ENCODE measurements at regions not wholly inside any gene's neighbourhood (a gene's known extent, or its start where the extent isn't known, plus 50 kb on each side); places are given as distances from the start of the nearest gene placed in this dataset.
"Not testable (repeated sequence)": the region's sequence is repeated elsewhere in the genome, so short reads cannot be mapped to it uniquely, and the experiment has no call there.

DNA sequence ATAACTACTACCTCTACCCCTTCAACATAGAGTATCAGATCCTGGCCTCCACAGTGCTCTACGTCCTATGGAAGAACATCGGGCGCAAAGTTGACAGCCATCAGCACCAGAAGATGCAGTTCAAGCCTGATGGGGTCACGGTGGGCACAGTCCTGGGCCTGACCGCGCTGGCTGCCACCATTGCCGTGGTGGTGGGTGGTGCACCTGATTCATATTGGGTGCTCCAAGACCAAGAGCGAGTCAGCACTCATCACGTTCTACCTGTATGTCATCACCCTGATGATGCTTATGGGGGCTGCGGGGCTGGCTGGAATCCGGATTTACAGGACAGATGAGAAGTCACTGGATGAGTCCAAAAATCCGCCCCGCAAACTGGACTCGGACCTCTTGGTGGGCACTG is 846.4 kb downstream of the RPIA start:
- not testable (repeated sequence) for H3K4me3 Mint-ChIP-seq; DNase-seq; H3K27me3 Mint-ChIP-seq (ENCODE audit: insufficient read depth); H3K9me3 Mint-ChIP-seq; H3K27ac Mint-ChIP-seq; H3K4me1 Mint-ChIP-seq (ENCODE audit: low read depth); H3K36me3 Mint-ChIP-seq (ENCODE audit: low read depth)

DNA sequence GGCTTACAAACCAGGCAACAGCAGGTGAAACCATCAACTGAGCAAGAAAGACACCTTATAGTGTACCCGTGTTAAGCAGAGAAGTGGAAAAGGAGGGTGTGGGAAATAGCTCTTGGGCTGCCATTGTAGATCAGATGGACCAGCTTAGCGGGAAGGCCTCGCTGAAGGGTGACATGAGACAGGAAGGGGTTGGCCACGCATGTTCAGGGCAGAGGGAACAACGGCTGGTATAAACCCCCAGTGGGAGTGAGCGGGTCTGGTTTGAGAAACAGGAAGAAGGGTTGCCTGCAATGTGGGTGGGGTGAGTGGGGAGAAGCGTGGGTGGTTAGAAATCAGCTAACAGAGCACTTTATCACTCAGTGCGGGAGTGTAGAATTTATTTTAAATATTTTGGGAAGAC is 852.6 kb downstream of the RPIA start:
- H3K36me3 Mint-ChIP-seq (ENCODE audit: low read depth); H3K27me3 Mint-ChIP-seq (ENCODE audit: insufficient read depth); H3K9me3 Mint-ChIP-seq; H3K4me1 Mint-ChIP-seq (ENCODE audit: low read depth); DNase-seq; H3K4me3 Mint-ChIP-seq; H3K27ac Mint-ChIP-seq: not testable (repeated sequence)

DNA sequence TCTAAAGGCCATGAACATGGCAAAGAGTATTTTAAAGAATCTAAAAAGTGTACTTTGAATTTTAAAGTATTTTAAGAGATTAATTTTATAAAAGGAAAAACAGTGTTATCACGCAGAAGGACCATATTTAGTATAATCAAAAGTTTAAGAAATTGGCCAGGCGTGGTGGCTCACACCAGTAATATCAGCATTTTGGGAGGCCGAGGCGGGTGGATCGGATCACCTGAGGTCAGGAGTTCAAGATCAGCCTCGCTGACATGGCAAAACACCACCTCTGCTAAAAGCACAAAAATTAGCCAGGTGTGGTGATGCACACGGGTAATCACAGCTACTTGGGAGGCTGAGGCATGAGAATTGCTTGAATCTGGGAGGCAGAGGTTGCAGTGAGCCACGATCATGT is 887.7 kb downstream of the RPIA start:
- not testable (repeated sequence) for H3K4me1 Mint-ChIP-seq (ENCODE audit: low read depth); H3K4me3 Mint-ChIP-seq

DNA sequence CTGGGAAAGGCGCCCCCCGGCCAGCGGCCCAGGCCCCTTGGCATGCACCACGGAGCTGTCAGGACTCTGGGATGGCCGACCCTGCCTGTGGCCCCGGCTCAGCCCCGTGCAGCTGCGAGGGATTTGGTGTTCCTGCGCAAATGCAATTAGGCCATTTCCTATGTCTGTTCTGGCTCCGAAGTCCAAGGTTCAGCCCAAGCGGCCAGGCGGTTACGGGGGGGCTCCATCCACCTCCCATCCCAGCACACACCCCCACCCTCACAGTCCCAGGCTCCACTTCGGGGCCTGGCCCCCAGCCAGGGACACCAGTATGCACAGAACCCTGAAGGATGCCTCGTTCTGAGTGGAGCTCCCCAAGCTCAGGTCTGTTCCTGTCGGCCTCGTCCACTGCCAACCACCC is 891.3 kb downstream of the RPIA start:
- not testable (repeated sequence) for H3K27me3 Mint-ChIP-seq (ENCODE audit: insufficient read depth); H3K4me1 Mint-ChIP-seq (ENCODE audit: low read depth); DNase-seq; H3K9me3 Mint-ChIP-seq; H3K4me3 Mint-ChIP-seq; H3K36me3 Mint-ChIP-seq (ENCODE audit: low read depth); H3K27ac Mint-ChIP-seq

More for the DNA sequence above, 887.7 kb downstream of the RPIA start:
- not testable (repeated sequence) for DNase-seq; H3K36me3 Mint-ChIP-seq (ENCODE audit: low read depth); H3K9me3 Mint-ChIP-seq; H3K27ac Mint-ChIP-seq; H3K27me3 Mint-ChIP-seq (ENCODE audit: insufficient read depth)

DNA sequence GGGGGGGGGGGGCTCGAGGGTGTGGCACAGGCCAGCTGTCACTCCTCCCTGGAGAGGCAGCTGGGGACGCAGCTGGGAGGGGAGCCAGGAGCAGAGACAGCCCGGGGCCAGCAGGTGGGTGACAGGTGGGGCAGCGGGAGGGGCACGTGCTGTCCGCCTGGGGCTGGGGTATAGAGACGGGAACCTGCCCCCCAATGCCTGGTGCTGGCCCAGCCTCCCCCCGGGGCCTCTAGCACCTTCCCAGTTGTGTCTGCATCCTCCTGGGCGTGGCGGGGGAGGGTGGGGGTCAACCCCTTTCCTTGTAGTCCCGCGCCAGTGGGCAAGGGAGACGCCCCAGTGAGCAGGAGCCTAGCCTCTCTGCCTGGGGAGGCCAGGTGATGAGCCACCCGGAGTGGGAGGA is 892.6 kb downstream of the RPIA start:
- H3K4me1 Mint-ChIP-seq (ENCODE audit: low read depth); H3K27ac Mint-ChIP-seq; H3K36me3 Mint-ChIP-seq (ENCODE audit: low read depth); H3K9me3 Mint-ChIP-seq; DNase-seq; H3K27me3 Mint-ChIP-seq (ENCODE audit: insufficient read depth); H3K4me3 Mint-ChIP-seq: not testable (repeated sequence)

DNA sequence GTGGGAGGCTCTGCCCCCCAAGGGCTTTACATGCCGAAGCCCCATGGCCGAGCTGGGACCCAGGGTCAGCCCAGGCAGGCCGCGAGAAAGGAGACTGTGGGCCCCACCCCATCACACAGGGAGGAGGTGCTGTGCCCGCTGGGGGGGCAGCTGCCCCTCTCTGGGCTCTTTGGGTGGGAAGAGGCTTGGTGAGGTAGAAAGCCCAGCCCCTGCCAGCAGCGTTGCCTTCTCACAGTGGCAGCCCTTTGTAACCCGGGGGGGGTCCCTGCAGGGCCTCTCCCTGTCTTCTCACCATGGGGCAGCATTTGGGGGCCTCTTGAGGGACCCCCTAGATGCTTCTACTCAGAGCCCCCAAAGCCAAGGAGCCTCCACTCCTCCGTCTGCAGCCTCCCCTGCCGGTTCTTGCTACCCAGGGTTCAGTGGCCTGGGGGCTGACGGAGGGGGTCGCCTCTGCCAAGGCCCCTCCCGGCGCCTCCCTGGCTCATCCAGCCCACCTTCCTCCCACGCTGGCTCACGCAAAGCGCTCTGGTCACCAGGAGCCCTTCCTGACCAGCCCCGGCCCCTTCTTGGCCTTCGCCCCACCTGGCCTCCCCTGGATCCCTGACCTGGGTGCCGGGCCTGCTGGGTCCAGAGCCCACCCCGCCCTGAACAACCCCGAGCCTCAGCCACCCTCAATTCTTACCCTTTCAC is 893.5 kb downstream of the RPIA start:
- DNase-seq; H3K27me3 Mint-ChIP-seq (ENCODE audit: insufficient read depth); H3K36me3 Mint-ChIP-seq (ENCODE audit: low read depth); H3K27ac Mint-ChIP-seq; H3K4me1 Mint-ChIP-seq (ENCODE audit: low read depth); H3K9me3 Mint-ChIP-seq: not testable (repeated sequence)
- peak overlapping the region; percentile 93 for H3K4me3 Mint-ChIP-seq

DNA sequence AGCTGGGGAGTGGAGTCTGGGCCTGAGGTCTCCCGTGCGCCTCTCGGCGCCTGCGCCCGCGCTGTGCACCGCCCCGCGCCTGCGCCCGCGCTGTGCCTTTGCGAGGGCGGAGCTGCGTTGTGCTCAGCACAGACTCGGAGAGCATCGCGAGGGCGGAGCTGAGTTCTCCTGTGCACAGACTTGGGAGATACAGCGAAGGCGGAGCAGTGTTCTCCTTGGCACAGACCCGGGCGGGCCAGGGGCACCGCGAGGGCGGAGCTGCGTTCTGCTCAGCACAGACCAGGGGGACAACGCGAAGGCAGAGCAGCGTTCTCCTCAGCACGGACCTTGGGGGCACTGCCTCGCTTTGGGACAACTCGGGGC is 894.1 kb downstream of the RPIA start:
- H3K9me3 Mint-ChIP-seq; H3K27me3 Mint-ChIP-seq (ENCODE audit: insufficient read depth); H3K36me3 Mint-ChIP-seq (ENCODE audit: low read depth); H3K4me1 Mint-ChIP-seq (ENCODE audit: low read depth): not testable (repeated sequence)
- Mint-ChIP-seq H3K27ac (0 out of 2 replicates have a peak overlapping the region, but pooled peaks have one; percentile 43), H3K4me3 (peak overlapping the region; percentile 93)
- DNase-seq = peak; percentile 73

DNA sequence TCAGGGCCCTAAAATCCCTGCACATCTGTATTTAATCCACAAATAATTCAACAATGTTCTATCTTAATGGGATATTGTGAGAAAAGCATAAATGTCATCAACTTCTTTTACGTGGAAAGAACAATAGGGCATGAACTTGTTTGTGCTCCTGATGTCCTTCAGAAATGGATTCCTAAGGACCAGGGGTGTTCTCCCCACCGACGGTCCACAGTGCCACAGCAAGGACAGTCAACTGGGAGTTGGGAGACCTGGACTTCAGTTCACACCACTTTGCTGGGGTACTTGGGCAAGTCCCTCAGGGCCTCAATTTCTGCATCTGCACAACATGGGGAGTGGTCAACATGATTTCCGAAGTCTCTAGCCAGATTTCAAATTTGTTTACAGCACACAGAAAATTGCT is 908.4 kb downstream of the RPIA start:
- not testable (repeated sequence) for H3K27me3 Mint-ChIP-seq (ENCODE audit: insufficient read depth); H3K9me3 Mint-ChIP-seq; H3K4me1 Mint-ChIP-seq (ENCODE audit: low read depth); DNase-seq; H3K27ac Mint-ChIP-seq; H3K36me3 Mint-ChIP-seq (ENCODE audit: low read depth); H3K4me3 Mint-ChIP-seq

DNA sequence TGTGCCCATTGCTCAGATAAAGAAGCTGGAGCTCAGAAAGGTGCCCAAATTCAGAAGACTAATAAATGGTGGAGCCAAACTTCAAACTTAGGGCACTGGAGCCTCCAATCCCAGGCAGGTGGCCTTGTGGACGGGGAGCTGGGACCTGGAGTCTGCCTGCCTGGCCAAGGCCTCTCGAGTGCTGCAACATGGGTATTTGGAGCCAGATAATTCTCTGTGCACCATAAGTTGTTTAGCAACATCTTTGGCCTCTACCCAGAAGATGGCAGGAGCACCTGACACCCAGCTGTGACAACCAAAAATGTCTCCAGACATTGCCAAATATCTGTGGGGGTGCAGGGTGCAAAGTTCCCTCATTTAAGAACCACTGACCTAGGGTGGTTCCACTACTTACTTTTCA is 915.0 kb downstream of the RPIA start:
- not testable (repeated sequence) for DNase-seq; H3K27ac Mint-ChIP-seq; H3K27me3 Mint-ChIP-seq (ENCODE audit: insufficient read depth); H3K4me3 Mint-ChIP-seq; H3K4me1 Mint-ChIP-seq (ENCODE audit: low read depth)
- Mint-ChIP-seq H3K36me3 (ENCODE audit: low read depth) (peaks cover 11% of the 10 kb centered on the region), H3K9me3 (peaks cover 12% of the 10 kb centered on the region)

DNA sequence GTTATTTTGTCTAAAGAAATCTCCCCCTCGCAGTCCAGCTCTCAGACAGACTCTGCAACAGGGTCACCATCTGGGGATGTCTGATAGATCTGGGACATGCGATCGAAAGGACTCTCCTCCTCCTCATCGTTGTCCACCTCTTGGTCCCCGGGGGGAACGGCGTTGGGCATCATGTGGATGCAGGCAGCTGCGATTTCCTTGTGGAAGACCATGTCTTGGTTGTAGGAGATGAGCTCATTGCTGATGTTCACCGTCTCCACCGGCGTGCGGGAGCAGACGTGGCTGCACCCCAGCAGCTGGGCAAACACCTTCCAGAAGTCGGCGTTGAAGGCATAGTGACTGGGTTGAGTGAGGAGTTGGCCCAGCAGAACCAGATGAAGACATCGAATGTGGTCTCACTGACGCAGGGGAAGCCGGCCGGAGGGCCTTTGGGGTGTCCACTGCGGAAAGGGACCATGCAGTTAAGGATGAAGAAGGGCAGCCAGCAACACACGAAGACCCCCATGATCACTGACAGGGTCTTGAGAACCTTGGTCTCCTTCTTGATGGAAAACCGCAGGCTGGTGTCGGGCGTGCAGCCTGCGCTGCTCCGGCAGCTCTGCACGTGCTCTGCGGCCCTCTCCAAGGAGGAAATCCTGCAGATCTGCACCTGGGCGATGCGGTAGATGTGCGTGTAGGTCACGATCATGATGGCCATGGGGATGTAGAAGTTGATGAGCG is 918.9 kb downstream of the RPIA start:
- not testable (repeated sequence) for H3K4me1 Mint-ChIP-seq (ENCODE audit: low read depth); H3K27me3 Mint-ChIP-seq (ENCODE audit: insufficient read depth); H3K4me3 Mint-ChIP-seq; H3K27ac Mint-ChIP-seq; DNase-seq
- Mint-ChIP-seq H3K36me3 (ENCODE audit: low read depth) (peaks cover 11% of the 10 kb centered on the region), H3K9me3 (peaks cover 12% of the 10 kb centered on the region)

DNA sequence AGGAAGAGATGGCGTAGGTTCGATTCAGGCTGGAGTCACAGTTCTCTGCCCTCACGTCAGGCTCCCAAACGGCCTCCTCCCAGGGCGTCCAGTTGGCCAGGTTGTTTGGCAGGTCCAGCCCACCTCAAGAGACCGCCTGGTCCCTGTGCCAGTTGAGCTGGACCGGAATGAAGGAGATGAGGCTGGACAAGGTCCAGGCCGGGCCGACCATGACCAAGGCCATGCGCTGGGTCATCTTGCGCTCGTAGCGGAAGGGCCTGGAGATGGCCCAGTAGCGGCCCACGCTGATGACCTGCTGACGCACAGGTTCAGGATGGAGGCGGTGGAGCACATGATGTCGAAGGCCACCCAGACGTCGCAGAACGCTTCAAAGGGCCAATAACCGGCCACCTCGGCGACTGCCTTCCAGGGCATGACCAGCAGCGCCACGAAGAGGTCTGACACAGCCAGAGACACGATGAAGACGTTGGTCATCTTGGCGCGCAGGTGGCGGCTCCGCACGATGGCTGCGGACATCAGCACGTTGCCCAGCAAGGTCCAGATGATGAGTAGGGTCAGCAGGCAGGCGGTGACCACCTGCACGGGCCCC is 919.5 kb downstream of the RPIA start:
- not testable (repeated sequence) for H3K4me3 Mint-ChIP-seq; DNase-seq; H3K27me3 Mint-ChIP-seq (ENCODE audit: insufficient read depth); H3K4me1 Mint-ChIP-seq (ENCODE audit: low read depth); H3K27ac Mint-ChIP-seq
- Mint-ChIP-seq H3K9me3 (peaks cover 12% of the 10 kb centered on the region), H3K36me3 (ENCODE audit: low read depth) (peaks cover 11% of the 10 kb centered on the region)

DNA sequence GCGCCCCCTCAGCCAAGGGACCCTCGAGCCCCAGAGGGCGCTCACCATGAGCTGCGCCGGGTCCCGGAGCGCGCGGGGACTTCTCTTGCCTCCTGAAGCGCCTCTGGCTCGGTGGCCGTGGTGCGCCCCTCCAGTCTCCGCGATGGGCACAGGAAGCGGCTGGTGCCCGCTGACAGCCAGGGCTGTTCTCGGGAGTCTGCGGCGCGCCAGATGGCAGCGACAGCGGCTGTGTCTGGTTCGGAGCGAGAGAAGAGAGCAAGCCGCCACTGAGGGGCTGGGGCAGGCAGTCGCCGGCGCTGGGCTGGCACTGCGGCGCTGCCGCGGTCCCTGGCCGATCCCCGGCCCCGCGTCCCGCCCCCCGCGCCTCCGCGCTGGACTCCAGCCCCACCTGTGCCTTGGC is 920.2 kb downstream of the RPIA start:
- H3K27ac Mint-ChIP-seq; H3K4me3 Mint-ChIP-seq; DNase-seq; H3K4me1 Mint-ChIP-seq (ENCODE audit: low read depth); H3K27me3 Mint-ChIP-seq (ENCODE audit: insufficient read depth): not testable (repeated sequence)
- peaks cover 12% of the 10 kb centered on the region for H3K9me3 Mint-ChIP-seq
- peaks cover 11% of the 10 kb centered on the region for H3K36me3 Mint-ChIP-seq (ENCODE audit: low read depth)

DNA sequence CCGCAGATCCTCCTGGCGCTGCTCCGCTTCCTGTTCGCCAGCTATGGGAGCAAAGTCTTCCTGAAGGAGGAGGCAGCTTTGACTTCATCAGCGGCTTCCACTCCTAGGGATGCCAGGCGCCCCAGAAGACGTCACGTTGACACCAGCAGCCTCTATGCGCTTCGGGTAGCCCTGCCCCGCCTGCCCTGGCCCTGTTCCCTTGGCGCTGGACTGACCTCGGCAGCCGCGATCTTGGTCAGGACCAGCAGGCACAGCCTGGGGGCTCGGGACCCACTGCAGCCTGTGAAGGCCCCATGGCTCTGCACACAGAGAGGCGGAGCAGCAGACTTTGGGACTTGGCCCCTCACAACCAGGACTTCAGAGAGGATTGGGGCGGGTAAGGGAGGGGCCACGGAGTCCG is 957.8 kb downstream of the RPIA start:
- not testable (repeated sequence) for DNase-seq; H3K9me3 Mint-ChIP-seq; H3K27me3 Mint-ChIP-seq (ENCODE audit: insufficient read depth)

DNA sequence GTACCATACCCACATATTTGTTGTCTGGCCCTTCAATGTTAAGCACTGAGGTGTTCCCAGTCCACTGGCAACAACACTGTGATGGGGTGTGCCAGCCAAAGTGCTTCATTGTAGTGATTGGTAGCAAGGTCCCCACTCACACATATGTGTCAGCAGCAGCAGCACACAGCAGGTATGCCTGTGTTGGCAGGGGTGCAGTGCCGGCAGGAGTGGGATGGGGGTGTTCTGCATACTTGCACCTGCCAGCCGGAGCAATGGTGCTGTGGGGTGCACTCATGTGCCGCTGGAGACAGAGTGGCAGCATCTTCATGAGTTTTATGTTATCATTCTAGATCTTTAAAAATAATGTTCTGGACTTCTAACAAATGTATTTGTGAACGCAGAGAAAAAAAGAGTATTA is 987.8 kb downstream of the RPIA start:
- H3K4me3 Mint-ChIP-seq; H3K27me3 Mint-ChIP-seq (ENCODE audit: insufficient read depth); H3K27ac Mint-ChIP-seq; H3K4me1 Mint-ChIP-seq (ENCODE audit: low read depth); H3K36me3 Mint-ChIP-seq (ENCODE audit: low read depth); DNase-seq: not testable (repeated sequence)
- H3K9me3 Mint-ChIP-seq = peaks cover 17% of the 10 kb centered on the region

More for the DNA sequence above, 957.8 kb downstream of the RPIA start:
- H3K36me3 Mint-ChIP-seq (ENCODE audit: low read depth); H3K27ac Mint-ChIP-seq; H3K4me3 Mint-ChIP-seq; H3K4me1 Mint-ChIP-seq (ENCODE audit: low read depth): not testable (repeated sequence)

Measured in HFFc6 (cell line).